ENCODE measurements at regions not wholly inside any gene's neighbourhood (a gene's known extent, or its start where the extent isn't known, plus 50 kb on each side); places are given as distances from the start of the nearest gene placed in this dataset.

GRCh38 chr1:90356101-90356500 lies 361.0 kb downstream of the BARHL2 start:
- Histone ChIP-seq H2AFZ (ENCODE audit: low read depth, low read length) (no peak overlapping the region), H3K79me2 (ENCODE audit: insufficient read depth, low read length) (no peaks in the 10 kb centered on the region), H3K9ac (ENCODE audit: low read depth, low read length) (no peak overlapping the region), H4K20me1 (ENCODE audit: insufficient read depth, low read length) (no peaks in the 10 kb centered on the region), H3K9me3 (ENCODE audit: insufficient read depth, low read length, severe bottlenecking) (no peaks in the 10 kb centered on the region), H3K27ac (ENCODE audit: low read length) (no peak overlapping the region), H3K4me1 (ENCODE audit: insufficient read depth, low read length) (no peaks in the 10 kb centered on the region), H3K27me3 (ENCODE audit: insufficient read depth, low read length, poor library complexity) (no peaks in the 10 kb centered on the region), H3K4me3 (ENCODE audit: low read depth in 1 of 2, low read length in 2 of 2) (no peak overlapping the region), H3K36me3 (ENCODE audit: insufficient read depth, low read length) (no peaks in the 10 kb centered on the region), H3K4me2 (ENCODE audit: insufficient read depth, low read length) (no peak overlapping the region)
- DNase-seq (no peak), ATAC-seq (ENCODE audit: insufficient read depth, low read depth) (no peak)
- TF ChIP-seq CTCF (IDR thresholded peaks at IDR 0.05; ENCODE audit: borderline replicate concordance, extremely low read depth, low read length, poor library complexity, severe bottlenecking), result no peak
- no peak for TF ChIP-seq EZH2 (IDR thresholded peaks at IDR 0.05; ENCODE audit: borderline replicate concordance, low read depth, low read length, severe bottlenecking)

DNA sequence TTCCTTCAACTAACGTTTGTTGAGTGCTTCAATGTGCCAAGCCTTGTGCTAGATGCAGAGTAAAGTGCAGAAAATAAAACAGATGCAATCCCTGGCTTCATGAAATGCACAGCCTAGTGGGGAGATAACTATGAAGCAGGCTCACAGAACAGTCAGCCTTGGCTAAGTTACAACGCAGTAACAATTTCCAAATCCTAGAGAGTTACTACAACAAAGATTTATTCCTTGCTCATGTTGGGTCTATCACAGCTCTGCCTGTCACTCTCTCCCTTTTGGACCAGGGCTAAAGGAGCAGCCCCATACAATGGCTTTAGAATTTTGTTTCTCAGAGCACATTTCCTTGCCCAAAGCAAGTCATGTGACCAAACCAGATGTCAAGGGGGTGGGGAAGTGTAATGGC lies 359.8 kb downstream of the ZNF326 start:
- no peaks in the 10 kb centered on the region for H3K9me3 ChIP-seq (ENCODE audit: insufficient read depth, low read length, severe bottlenecking)
- H3K27ac ChIP-seq (ENCODE audit: low read length), result no peak overlapping the region
- H4K20me1 ChIP-seq (ENCODE audit: insufficient read depth, low read length), result no peaks in the 10 kb centered on the region
- H3K36me3 ChIP-seq (ENCODE audit: insufficient read depth, low read length), result no peaks in the 10 kb centered on the region
- no peak overlapping the region for H2AFZ ChIP-seq (ENCODE audit: low read depth, low read length)
- ATAC-seq (ENCODE audit: insufficient read depth, low read depth), result no peak
- H3K27me3 ChIP-seq (ENCODE audit: insufficient read depth, low read length, poor library complexity), result no peaks in the 10 kb centered on the region
- no peak for DNase-seq
- no peak overlapping the region for H3K4me3 ChIP-seq (ENCODE audit: low read depth in 1 of 2, low read length in 2 of 2)
- TF ChIP-seq CTCF (IDR thresholded peaks at IDR 0.05; ENCODE audit: borderline replicate concordance, extremely low read depth, low read length, poor library complexity, severe bottlenecking) (no peak), EZH2 (IDR thresholded peaks at IDR 0.05; ENCODE audit: borderline replicate concordance, low read depth, low read length, severe bottlenecking) (no peak)
- H3K4me1 ChIP-seq (ENCODE audit: insufficient read depth, low read length), result no peaks in the 10 kb centered on the region
- no peak overlapping the region for H3K4me2 ChIP-seq (ENCODE audit: insufficient read depth, low read length)
- H3K9ac ChIP-seq (ENCODE audit: low read depth, low read length), result no peak overlapping the region
- no peaks in the 10 kb centered on the region for H3K79me2 ChIP-seq (ENCODE audit: insufficient read depth, low read length)

DNA sequence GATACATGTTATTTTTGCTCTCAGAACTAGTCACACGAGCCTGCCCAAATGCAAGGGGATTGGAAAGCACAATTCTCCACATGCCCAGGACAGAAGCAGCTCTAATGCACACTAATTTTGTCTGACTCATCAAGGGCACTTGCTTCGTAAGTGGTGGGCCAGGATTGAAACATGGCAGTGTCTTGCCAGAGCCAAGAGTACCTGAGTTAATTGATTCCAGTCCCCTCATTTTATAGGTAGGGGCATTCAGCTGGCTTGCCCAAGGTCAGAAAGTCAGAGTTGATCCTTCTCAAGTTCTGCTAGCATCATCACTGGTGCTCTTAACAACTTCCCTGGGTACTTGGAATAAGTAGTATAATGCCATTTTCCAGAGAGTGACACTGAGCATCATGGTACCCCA lies 356.1 kb downstream of the ZNF326 start:
- peaks cover 12% of the 10 kb centered on the region; the same call in 1 of the 2 replicates for H3K4me1 ChIP-seq (ENCODE audit: insufficient read depth, low read length)
- ATAC-seq (ENCODE audit: insufficient read depth, low read depth) (no peak), DNase-seq (no peak)
- H3K9me3 ChIP-seq (ENCODE audit: insufficient read depth, low read length, severe bottlenecking), result peaks cover 10% of the 10 kb centered on the region
- no peak overlapping the region for H3K4me3 ChIP-seq (ENCODE audit: low read depth in 1 of 2, low read length in 2 of 2)
- no peak overlapping the region for H3K4me2 ChIP-seq (ENCODE audit: insufficient read depth, low read length)
- H2AFZ ChIP-seq (ENCODE audit: low read depth, low read length), result no peak overlapping the region
- no peak overlapping the region for H3K27ac ChIP-seq (ENCODE audit: low read length)
- H3K27me3 ChIP-seq (ENCODE audit: insufficient read depth, low read length, poor library complexity), result no peaks in the 10 kb centered on the region
- H3K36me3 ChIP-seq (ENCODE audit: insufficient read depth, low read length), result no peaks in the 10 kb centered on the region
- H3K79me2 ChIP-seq (ENCODE audit: insufficient read depth, low read length), result no peaks in the 10 kb centered on the region
- H3K9ac ChIP-seq (ENCODE audit: low read depth, low read length), result no peak overlapping the region
- TF ChIP-seq CTCF (IDR thresholded peaks at IDR 0.05; ENCODE audit: borderline replicate concordance, extremely low read depth, low read length, poor library complexity, severe bottlenecking), result no peak
- TF ChIP-seq EZH2 (IDR thresholded peaks at IDR 0.05; ENCODE audit: borderline replicate concordance, low read depth, low read length, severe bottlenecking), result no peak
- no peaks in the 10 kb centered on the region for H4K20me1 ChIP-seq (ENCODE audit: insufficient read depth, low read length)

GRCh38 chr1:90349510-90349909 lies 354.6 kb downstream of the ZNF326 start:
- Histone ChIP-seq H3K79me2 (ENCODE audit: insufficient read depth, low read length) (no peaks in the 10 kb centered on the region), H3K4me2 (ENCODE audit: insufficient read depth, low read length) (no peak overlapping the region), H3K36me3 (ENCODE audit: insufficient read depth, low read length) (no peaks in the 10 kb centered on the region), H3K4me3 (ENCODE audit: low read depth in 1 of 2, low read length in 2 of 2) (no peak overlapping the region), H3K27ac (ENCODE audit: low read length) (no peak overlapping the region), H3K4me1 (ENCODE audit: insufficient read depth, low read length) (peaks cover 26% of the 10 kb centered on the region), H3K9ac (ENCODE audit: low read depth, low read length) (no peak overlapping the region), H3K9me3 (ENCODE audit: insufficient read depth, low read length, severe bottlenecking) (peaks cover 10% of the 10 kb centered on the region), H4K20me1 (ENCODE audit: insufficient read depth, low read length) (no peaks in the 10 kb centered on the region), H2AFZ (ENCODE audit: low read depth, low read length) (no peak overlapping the region), H3K27me3 (ENCODE audit: insufficient read depth, low read length, poor library complexity) (no peaks in the 10 kb centered on the region)
- DNase-seq (no peak), ATAC-seq (ENCODE audit: insufficient read depth, low read depth) (no peak)
- TF ChIP-seq EZH2 (IDR thresholded peaks at IDR 0.05; ENCODE audit: borderline replicate concordance, low read depth, low read length, severe bottlenecking) (no peak), CTCF (IDR thresholded peaks at IDR 0.05; ENCODE audit: borderline replicate concordance, extremely low read depth, low read length, poor library complexity, severe bottlenecking) (no peak)

All from DND-41 (cell line).